ENCODE measurements at regions not wholly inside any gene's neighbourhood (a gene's known extent, or its start where the extent isn't known, plus 50 kb on each side); places are given as distances from the start of the nearest gene placed in this dataset.

- no peak for TF ChIP-seq ZNF274 (IDR thresholded peaks at IDR 0.05; ENCODE audit: low read depth, low read length)
- TF ChIP-seq YY1 (IDR thresholded peaks at IDR 0.05; ENCODE audit: insufficient read depth, insufficient read length) = no peak
- no peak for TF ChIP-seq SUZ12 (IDR thresholded peaks at IDR 0.05; ENCODE audit: extremely low read depth, insufficient read depth, insufficient read length)
Observed at GRCh38 chr21:36249576-36250422, 70.2 kb upstream of the MORC3 start.

Measured in NT2/D1 (cell line).